Endothelial cell of umbilical vein (primary cell): ENCODE measurements at regions not wholly inside any gene's neighbourhood (a gene's known extent, or its start where the extent isn't known, plus 50 kb on each side); places are given as distances from the start of the nearest gene placed in this dataset.

Experiments
- EZH2 ChIP-seq: IDR thresholded peaks from 2 replicates; pipeline ENCODE4 v1.6.1; 2012; ENCODE audit warnings: borderline replicate concordance, low read depth, mild to moderate bottlenecking, moderate library complexity, low read length, inconsistent platforms; ENCODE audit not compliant: severe bottlenecking
- MAX ChIP-seq: IDR thresholded peaks from 2 replicates; pipeline ENCODE4 v1.6.1; 2011; ENCODE audit not compliant: insufficient read depth, insufficient read length
- POLR2A ChIP-seq: IDR thresholded peaks from 2 replicates; pipeline ENCODE4 v1.6.1; 2012; ENCODE audit warnings: low read depth, mild to moderate bottlenecking, control low read depth, low read length
- POLR2AphosphoS5 ChIP-seq: IDR thresholded peaks from 2 replicates; pipeline ENCODE4 v1.6.1; 2012; ENCODE audit warnings: low read depth, mild to moderate bottlenecking, control low read depth, low read length, moderate library complexity; ENCODE audit not compliant: insufficient read depth
- TF ChIP-seq, protein P1 (sequence below), 2 donors: IDR thresholded peaks; 1 replicate in 1 of 2; 2 replicates in 1 of 2; pipeline ENCODE4 v1.5.1; 2011; ENCODE audit warnings: low read length in 2 of 2, mild to moderate bottlenecking in 2 of 2, moderate library complexity in 2 of 2, control low read depth in 1 of 2, inconsistent platforms in 1 of 2, low read depth in 1 of 2; ENCODE audit not compliant: insufficient read depth in 1 of 2; ENCODE audit errors: extremely low read depth in 1 of 2

GRCh38 chr20:22223236-22223635 lies 361.1 kb downstream of the FOXA2 start:
- TF ChIP-seq POLR2A (no peak), POLR2AphosphoS5 (no peak), EZH2 (no peak), MAX (no peak)
- TF ChIP-seq, protein P1, sequence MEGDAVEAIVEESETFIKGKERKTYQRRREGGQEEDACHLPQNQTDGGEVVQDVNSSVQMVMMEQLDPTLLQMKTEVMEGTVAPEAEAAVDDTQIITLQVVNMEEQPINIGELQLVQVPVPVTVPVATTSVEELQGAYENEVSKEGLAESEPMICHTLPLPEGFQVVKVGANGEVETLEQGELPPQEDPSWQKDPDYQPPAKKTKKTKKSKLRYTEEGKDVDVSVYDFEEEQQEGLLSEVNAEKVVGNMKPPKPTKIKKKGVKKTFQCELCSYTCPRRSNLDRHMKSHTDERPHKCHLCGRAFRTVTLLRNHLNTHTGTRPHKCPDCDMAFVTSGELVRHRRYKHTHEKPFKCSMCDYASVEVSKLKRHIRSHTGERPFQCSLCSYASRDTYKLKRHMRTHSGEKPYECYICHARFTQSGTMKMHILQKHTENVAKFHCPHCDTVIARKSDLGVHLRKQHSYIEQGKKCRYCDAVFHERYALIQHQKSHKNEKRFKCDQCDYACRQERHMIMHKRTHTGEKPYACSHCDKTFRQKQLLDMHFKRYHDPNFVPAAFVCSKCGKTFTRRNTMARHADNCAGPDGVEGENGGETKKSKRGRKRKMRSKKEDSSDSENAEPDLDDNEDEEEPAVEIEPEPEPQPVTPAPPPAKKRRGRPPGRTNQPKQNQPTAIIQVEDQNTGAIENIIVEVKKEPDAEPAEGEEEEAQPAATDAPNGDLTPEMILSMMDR (IDR thresholded peaks at IDR 0.05; ENCODE audit: extremely low read depth in 1 of 2, insufficient read depth in 1 of 2, low read depth in 1 of 2, low read length in 2 of 2), result no peak
